GM19397 (cell line): ENCODE measurements at regions not wholly inside any gene's neighbourhood (a gene's known extent, or its start where the extent isn't known, plus 50 kb on each side); places are given as distances from the start of the nearest gene placed in this dataset.

Source experiments
- ATAC-seq: cut with Tn5 transposase; IDR thresholded peaks from one replicate; pipeline ENCODE4 v1.9.1; 2021; ENCODE audit warnings: mild to moderate bottlenecking, moderate library complexity; ENCODE audit not compliant: unreplicated experiment

DNA sequence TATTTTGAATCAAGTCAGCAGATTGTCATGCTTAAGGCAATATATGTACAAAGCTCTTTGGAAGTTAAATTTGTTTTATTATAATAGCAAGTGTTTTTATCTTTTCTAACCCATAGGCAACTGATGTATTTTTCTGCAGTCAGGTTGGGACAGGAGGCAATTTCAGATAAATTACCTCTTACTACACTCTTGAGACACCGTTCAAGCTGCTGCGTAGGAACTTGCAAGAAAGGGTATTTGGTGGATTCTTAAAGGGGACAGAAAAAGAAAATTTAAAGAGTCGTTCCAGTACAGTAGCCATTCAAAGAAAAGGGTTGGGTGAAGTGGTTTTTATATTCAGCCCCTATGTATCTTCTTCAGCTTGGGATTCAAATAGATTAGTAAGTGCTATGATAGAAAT, 112.4 kb upstream of the APC start:
- ATAC-seq = no peak

DNA sequence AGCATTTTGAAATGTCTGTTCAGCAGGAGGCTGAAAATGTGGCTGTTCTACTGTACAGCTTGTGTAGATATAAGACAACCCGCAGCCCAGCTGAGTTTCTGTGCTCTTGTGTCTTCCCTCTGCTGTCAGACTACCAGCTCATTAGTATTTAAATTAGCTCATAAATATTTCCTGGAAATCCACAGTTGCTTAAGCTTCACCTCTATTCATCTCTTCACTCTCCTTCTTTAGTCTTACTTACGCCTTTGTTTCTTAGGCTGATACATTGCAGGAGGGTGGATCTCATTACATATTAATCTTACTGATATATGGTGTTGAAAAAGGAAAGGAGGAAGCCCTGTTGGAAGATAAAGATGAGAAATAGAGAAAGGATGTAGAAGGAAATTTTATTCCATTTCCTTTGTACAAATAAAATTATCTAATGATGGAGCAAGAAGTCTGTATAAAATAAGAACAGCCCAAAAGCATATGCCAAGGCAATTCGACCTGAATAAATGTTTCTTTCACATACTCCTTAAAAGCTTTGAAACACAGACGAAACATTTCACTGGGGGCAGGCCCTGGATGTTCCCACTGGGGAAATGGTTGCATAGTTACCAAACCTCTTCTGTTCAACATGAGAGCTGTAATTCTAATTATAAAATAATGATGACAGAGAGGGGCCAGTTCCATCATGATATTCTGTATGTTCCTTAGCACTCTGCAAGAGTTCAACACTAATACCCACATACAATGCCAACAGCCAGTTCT, 111.8 kb upstream of the APC start:
- ATAC-seq = no peak

- ATAC-seq = no peak
Observed at GRCh38 chr5:112626715-112627114, 111.0 kb upstream of the APC start.

- ATAC-seq = no peak
Observed at GRCh38 chr5:112628214-112628980, 109.3 kb upstream of the APC start.

DNA sequence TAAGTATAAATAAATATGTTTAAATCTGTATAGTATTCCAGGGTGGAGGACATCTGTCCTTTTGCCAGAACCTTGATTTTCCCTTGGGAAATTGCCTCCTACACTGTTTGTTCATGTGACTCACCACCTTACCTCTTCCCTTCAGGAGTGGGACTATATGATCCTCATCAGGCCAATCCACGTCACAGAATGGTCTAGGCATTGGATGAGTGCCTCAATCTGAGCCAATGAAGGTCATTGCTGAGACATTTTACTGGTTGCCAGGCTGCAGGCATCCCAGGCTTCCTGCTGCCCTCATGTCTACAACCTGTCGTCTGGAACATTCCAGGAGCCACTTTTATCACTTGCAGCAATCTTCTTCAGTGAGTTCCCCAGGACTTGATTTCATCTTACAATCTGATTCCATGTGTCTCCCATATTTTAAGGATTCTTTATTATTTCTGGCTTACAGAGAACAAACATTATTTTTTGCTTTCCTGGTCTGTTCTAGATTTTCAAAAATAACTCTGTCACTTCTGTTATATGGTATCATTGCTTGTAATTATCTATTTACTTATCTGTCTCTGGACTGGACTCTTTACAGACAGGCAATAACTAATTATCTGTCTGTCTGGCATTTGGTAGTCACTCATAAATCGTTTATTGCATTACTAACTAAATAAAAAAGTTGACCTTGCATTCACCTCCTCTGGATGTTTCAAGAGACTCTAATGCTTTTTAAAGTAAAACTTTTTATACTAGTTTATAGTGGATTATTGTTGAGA, 107.3 kb upstream of the APC start:
- ATAC-seq = no peak

DNA sequence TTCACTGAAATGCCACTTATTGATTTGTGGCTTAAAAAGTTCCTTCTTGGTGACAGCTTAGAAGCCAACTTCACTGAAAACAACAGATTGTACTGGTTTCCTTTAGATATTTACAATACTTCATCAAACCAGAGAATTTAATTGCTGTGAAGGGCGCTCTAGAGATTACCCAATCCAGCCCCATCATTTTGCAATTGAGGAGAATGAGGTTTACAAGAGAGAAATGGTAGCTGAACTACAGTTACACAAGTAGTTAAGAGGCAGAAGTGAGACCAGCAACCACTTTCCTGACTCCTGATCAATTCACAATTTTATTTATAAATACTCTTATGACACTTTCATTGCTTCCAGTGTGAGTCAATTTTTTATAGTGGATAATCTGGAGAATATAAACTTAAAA, 103.5 kb upstream of the APC start:
- ATAC-seq = no peak

DNA sequence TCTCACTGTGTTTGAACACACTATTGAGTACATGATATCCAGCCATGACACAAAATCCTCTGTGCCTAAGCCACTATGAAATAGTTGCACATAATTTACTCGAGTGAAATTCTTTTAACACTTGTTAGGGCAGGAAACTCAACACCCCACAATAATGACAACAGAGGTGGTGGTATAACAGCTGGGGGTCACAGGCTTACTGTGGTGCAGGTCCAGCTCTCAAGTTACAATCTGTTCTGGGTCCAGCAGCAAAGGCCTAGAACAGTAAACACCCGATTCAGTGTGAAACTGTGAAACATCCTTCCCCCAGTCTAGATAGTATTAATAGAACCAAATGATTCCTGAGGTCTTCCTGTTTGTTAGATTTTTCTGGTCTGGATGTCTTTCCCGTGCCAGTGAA, 102.9 kb upstream of the APC start:
- no peak for ATAC-seq

DNA sequence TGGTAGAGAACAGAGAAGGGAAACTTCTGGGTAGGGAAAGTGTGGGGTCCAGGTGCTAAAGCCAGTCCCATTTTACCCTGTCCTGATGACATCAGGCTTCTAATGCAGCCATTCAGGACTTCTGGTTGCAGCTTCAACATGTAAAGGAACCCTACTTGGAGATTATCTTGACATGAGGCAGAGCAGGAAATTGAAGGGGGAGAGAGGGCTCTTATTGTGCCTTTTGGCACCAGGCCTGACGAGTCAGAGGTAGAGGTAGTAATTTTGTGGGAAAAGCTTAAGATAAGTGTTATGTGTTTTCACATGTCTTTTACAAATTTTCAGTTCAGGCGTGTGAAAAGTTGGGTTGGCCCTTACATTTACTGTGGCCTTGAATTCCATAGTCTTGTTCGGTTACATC, 102.4 kb upstream of the APC start:
- no peak for ATAC-seq

DNA sequence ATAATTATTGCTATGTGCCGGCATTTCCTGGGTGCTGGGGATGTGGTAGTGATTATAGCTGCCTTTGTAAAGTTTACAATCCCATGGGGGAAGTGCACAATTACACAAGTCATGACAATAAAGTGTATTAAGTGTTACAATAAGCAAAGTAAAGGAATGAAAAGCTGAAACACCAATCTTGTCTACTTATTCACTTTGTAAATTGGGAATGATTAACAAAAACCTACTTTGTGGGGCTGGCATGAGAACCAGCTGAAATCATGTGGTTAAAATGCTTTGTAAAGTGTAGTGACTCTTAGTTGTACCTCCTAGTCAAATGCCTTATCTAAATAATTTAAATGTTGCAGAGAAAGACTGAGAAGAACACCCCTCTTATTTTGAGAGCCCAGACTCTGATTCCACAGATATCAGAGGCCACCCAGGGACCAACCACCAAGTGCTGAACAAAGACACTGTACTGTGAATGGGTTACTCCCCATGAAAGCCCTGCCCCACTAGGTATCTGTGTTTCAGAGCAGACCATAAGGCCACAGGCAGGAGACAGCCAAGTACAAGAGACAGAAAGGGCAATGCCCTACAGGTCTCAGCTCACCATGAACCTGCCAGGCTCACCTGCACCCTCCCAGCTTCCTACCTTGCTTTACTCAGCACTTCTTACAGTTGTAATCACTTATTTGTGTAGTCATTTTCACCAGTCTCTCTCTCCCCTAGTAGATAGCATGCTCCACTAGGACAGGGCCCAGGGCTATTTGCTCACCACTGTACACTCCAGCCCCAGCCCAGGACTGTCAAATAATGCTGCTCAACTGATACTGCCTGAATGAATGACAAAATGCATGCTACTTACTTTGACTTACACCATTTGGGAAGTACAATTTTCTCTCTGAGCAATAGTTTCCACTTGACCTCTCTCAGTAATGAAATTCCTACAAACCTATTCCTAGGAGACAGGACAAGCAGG, 101.6 kb upstream of the APC start:
- no peak for ATAC-seq

DNA sequence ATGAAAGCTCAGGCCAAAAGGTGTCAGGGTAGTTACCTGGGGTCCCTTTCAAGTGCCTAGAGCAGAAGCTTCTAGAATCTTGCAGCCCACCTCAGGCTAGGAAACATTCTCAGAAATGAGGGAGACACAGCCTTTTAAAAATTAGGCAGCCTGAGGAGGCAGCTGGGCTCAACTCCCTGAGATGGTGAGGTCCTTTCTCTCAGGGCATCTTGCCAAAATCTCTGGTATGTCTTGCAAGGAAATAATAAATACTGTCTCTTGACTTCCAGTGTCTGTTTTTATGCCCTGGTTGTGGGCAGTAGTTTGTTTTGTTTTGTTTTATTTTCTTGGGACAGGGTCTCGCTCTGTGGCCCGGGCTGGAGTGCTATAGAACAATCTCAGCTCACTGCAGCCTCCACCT, 100.9 kb upstream of the APC start:
- ATAC-seq = no peak

- ATAC-seq = no peak
Observed at GRCh38 chr5:112637343-112637742, 100.3 kb upstream of the APC start.

- ATAC-seq = no peak
Observed at GRCh38 chr5:112640546-112640945, 97.1 kb upstream of the APC start.

DNA sequence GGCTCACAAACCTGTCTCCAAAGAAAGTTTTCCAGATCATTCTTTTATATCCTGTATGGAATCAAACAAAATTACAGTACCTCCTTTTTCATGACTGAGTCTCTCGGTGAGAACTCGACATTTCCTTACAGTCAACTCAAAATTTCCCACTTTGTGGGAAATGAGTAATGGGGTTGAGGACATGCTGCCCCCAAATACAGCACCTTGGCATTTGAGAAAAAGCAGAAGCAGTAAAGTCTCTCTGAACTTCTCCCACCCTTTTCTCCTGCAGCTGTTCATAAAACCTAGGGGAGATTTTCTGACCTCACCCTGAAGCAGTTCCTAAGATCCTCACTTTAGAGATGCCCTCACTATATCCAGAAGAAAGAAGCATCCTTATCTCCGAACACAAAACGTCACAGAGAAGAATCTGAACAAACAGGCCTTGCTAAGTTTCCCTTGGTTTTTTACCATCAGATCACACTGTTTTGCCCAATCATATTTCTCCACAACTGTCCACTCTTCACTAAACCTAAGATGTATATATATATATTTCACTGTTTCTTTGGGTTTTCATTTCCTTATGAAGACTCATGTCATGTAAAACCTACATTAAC, 96.1 kb upstream of the APC start:
- ATAC-seq = no peak

- ATAC-seq = no peak
Observed at GRCh38 chr5:112642885-112643284, 94.8 kb upstream of the APC start.

- no peak for ATAC-seq
Observed at GRCh38 chr5:112643339-112643971, 94.2 kb upstream of the APC start.

DNA sequence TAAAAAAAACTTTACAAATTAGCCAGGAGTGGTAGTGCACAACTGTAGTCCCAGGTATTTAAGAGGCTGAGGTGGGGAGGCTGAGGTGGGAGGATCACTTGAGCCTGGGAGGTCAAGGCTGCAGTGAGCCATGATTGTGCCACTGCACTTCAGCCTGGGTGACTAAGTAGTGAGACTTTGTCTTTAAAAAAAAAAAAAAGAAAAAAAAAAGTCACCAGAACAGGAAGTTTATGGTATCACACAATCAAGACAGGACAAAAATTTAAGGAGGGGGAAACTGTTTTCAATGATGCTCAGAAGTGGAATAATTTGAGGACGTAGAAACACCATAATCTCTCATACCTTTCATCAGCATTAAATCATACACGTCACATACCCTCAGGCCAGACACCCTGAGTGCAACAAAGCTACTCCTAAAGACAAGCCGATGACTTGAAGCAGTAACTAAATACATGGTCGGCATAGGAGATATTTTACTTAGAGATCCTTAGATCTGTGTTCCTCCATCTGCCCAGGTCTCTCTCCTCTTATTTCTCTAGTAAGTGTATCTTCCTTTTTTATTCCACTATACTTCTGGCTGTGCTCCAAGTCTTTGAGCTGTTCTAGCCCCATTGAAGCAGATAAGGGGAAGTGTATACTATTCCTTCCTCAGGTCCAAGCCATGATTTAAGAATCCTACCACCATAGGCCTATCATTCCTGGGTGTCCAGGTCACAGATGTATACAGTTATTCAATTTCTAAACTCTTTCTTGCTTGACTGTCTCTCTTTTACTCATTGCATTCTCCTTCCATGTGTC, 91.3 kb upstream of the APC start:
- ATAC-seq = no peak

- no peak for ATAC-seq
Observed at GRCh38 chr5:112647428-112647827, 90.3 kb upstream of the APC start.

GRCh38 chr5:112648264-112648663, 89.4 kb upstream of the APC start:
- ATAC-seq = no peak

DNA sequence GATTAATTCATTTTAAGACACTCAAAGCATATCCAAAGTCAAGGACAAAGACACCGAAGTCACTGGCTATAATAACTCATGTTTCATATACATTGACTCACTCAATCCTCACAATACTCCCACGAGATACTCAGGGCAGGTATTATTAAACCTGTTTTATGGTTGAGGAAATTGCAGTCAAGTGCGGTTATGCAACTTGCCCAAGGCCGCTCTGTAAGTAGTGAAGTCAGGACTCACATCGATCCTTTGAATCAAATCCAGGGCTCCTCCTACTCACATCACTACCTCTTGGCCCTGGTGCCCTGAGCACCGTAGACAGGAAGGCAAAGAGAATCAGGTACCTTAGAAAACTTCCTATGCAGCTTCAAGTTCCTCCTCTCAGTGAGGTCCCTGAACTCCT, 87.8 kb upstream of the APC start:
- no peak for ATAC-seq
